Skin epidermis (tissue), 12 donors: ENCODE measurements at regions not wholly inside any gene's neighbourhood (a gene's known extent, or its start where the extent isn't known, plus 50 kb on each side); places are given as distances from the start of the nearest gene placed in this dataset.
A peak's percentile ranks its signal among the peaks of the same experiment; 100 is the strongest.

ENCODE experiments used
- H3K27ac ChIP-seq, 21 experiments: fragments of 200-600 bp; sonication (generic) in 11 of 21; one replicate each; pipeline ENCODE4 v1.5.0; 2020; ENCODE audit warnings: mild to moderate bottlenecking in 3 of 21, inconsistent platforms in 2 of 21, moderate library complexity in 2 of 21
- H3K4me3 ChIP-seq, 7 experiments: fragments of 200-600 bp; sonication (generic) in 2 of 7; one replicate each; pipeline ENCODE4 v1.5.0; 2020; ENCODE audit warnings: inconsistent platforms in 2 of 7, mild to moderate bottlenecking in 2 of 7, moderate library complexity in 1 of 7

GRCh38 chr2:64766841-64767669 is 113.3 kb upstream of the SERTAD2 start:
- Histone ChIP-seq H3K4me3 (peak overlapping the region; percentile 46 to 76 (median 52)), H3K27ac (peak overlapping the region in 20 of 21 experiments; percentile 91 to 100 (median 94))

GRCh38 chr2:64767670-64768468 is 114.2 kb upstream of the SERTAD2 start:
- H3K4me3 ChIP-seq = peak overlapping the region; percentile 46 to 76 (median 52)
- peak overlapping the region; percentile 60 to 100 (median 94) for H3K27ac ChIP-seq

DNA sequence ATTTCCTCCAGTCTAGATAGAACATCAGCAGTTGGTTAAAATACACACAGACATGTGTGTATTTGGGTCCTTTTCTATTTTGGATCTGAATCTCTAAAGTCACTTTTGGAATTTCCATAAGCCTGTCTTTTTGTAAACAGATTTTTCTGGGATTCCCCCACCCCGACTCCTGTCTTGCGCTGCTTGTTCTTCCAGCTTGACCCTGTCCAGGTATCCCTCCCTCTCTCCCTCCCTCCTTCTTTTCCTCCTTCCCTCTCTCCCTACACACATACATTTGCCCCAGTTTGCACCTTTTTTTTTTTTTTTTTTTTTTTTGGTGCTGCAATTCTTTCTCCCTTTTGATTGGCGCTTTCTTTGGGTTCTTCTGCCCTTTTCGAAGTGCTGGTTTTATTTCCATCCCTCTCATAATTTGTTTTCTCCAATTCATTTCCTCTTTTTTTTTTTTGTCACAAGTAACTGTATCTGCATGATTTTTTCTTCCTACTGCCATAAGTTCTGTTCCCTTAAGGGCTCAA is 114.8 kb upstream of the SERTAD2 start:
- peak overlapping the region; percentile 60 to 100 (median 94) for H3K27ac ChIP-seq
- peak overlapping the region; percentile 46 to 76 (median 52) for H3K4me3 ChIP-seq

DNA sequence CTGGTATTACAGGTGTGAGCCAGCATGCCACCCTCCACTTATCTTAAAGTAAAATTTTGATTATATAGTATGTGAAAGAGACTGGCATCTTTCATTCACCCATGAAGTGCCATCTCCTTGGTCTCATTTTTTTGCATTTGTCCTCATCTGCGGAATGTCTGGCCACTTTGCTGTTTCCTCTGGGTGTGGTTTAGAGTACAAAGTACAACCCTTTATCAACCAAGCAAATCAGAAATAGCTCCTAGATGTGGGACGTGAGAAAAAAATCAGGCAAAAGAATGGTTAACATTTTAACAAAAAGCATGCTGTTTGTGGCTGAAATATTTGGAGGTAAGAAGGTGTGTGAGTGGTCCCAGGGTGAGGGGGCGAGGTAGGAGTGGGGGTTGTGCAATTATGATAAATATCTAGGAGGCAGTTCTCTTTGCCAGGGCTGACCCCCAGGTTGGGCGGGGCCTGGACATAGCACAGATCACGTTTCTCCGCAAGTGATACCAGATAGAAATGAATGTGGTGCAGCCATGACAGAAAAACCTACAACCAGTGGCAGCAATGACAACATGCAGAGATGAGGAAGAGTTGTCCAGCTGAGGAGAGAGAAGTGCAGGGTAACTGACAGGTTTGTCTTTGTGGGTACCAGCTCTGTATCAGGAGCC is 115.8 kb upstream of the SERTAD2 start:
- Histone ChIP-seq H3K4me3 (no peak overlapping the region), H3K27ac (peak overlapping the region in 3 of 21 experiments; percentile 16 to 47 (median 32))

- no peak overlapping the region for H3K4me3 ChIP-seq
- peak overlapping the region in 8 of 21 experiments; percentile 3 to 32 (median 14) for H3K27ac ChIP-seq
These were observed 116.5 kb upstream of the SERTAD2 start for GRCh38 chr2:64770137-64770780.

- no peak overlapping the region for H3K4me3 ChIP-seq
These were observed 117.1 kb upstream of the SERTAD2 start for GRCh38 chr2:64770781-64771334.

DNA sequence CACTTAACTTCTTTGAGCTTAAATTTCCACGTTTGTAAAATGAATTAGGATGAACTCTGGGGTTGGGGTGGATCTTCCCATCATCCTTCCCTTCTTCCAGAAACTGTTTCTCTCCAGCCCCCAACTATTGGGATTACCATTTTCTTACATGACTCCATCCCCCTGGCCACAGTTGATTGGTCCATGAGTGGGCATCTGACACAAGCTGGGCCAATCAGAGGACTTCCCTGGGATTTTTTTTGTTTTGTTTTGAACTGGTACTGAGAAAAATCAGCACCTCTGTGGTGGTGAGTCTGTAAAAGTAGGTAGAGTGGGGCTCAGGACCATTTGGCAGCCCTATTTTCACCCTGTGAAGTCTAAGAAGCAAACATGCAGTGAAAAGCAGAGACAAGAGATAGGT is 118.0 kb upstream of the SERTAD2 start:
- no peak overlapping the region for H3K4me3 ChIP-seq
- no peak overlapping the region for H3K27ac ChIP-seq

More at GRCh38 chr2:64770781-64771334, 117.1 kb upstream of the SERTAD2 start:
- peak overlapping the region in 8 of 21 experiments; percentile 3 to 17 (median 13) for H3K27ac ChIP-seq

DNA sequence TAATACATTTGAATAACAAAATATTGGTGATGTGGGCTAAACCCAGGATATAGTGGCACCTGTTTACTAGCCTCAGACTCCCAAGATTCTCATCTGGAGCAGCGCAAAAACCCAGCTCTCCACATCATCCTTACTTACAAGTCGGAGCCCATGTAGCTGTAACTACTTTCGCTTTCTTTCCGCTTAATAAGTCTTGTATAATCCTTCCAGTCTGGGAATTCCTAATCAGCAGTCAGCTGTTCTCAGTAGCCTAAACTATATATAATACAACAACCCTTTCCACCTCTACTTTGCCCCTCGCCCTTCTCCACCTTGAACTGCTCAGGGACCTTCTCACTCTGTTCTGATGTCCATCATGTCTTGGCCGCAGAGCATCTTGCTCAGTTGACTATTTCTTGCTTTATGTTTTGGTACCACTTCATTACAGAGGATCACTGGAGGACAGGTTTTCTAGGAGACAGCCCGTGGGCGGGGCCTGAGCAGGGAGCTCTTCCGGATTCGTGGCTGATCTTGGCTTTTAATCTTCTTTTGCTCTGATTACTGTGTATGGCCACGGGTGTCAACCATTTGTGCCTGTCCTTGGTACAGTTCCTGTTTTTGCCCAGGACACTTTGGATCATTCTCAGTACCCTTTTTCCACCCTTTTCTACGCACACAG is 119.9 kb upstream of the SERTAD2 start:
- H3K4me3 ChIP-seq = no peak overlapping the region
- no peak overlapping the region for H3K27ac ChIP-seq

DNA sequence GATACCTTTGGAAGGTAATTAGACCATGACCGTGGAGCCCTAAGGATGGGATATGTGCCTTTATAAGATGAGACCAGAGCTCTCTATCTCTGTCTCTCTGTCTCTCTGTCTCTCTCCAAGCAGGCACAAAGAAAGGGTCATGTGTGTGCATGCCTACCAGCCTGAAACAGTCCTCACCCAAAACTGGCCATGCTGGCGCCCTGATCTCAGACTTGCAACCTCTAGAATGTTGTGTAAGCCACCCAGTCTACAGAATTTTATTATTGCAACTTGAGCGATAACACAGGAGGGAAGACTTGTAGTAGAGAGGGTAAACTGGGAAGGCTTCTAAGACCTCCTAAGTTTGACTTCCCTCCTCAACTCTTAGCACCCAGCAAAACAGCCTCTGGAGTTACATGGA is 124.1 kb upstream of the SERTAD2 start:
- Histone ChIP-seq H3K4me3 (no peak overlapping the region), H3K27ac (no peak overlapping the region)

- Histone ChIP-seq H3K4me3 (no peak overlapping the region), H3K27ac (no peak overlapping the region)
These were observed 125.5 kb upstream of the SERTAD2 start for GRCh38 chr2:64779117-64779690.

DNA sequence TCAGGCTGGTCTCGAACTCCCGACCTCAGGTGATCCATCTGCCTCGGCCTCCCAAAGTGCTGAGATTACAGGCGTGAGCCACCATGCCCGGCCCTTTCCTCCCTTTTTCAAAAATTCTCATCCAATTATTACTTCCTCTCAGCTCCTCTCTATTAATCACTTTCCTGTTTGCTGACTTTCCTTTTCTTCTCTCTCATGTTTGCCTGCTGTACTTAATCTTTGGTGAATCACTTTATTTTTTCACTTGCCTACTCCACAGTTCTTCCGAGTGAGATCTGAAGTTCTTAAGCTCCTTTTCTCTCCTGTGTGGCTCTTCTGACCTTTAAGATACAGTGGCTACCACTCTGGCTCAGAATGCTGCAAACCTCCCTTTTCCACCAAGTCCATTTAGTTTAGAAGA is 126.3 kb upstream of the SERTAD2 start:
- Histone ChIP-seq H3K4me3 (no peak overlapping the region), H3K27ac (no peak overlapping the region)

DNA sequence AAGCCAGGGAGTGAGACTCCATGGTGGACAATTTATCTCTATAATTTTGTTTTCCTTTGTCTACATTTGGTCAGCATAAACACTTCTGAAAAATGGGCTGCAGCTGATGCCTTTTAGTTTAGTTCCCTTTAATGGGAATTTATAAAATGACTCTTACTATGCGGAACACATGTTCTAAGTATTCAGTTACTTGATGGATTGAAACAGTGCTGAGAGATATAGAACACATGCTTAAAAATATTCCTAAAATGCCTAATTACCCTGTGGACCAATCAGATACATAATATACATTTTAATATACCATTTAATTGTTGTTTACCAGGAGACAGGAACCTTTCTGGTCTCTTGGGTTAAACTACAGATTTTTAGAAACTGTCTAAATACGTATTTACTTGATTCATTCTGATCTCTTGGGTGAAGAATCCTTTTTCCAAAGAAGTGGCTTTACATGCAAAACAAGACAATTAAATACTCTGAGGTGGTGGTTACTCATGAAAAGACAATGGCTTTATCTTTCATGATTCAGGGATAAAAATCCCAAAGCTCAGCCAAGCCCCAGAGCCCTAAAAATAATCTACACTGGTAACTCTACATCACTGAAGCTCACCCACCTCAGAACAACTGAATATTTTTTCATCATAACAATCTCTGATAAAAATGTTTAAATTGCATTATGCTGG is 128.1 kb upstream of the SERTAD2 start:
- H3K27ac ChIP-seq = no peak overlapping the region
- H3K4me3 ChIP-seq = no peak overlapping the region

DNA sequence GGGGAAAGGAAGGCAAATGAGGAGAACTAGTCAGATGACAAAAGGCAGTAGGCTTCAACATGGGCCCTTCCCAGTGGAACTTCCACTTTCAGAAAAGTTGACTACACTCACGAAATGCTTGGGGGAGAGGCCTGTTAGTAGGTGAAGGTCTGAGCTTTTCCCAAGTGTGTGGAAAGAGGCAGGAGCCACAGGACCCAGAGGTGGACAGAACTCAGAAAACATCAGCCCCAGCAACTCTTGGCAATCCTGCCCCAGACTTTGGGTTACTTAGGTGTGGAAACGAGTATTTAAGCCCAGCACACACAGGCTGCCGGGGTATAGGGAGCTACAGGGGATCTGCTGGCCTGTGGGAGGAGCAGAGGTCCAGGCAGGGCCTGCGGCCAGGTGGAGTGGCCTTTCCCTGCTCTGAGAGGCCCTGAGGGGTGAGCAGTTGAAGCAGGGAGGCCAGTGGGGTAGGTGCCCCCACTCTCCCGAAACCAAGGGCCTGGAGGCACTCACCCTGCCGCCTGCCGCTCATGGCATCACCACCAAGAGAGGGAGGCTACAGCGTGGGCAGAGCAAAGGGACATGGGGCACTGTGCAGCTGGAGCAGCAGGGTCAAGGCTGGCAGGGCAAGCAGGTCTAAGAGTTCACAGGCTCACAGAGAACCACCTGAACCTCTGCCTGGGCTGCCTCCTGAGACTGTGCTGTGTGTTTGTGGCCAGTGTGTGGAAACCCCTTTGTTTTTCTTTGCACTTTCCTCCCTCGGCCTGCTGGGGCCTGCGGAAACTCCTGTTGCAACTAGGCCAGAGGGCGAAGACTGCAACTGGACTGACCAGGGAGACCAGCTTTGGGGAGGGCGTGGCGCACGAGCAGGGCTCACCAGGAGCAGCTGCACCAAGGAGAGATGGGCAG is 130.7 kb upstream of the SERTAD2 start:
- Histone ChIP-seq H3K27ac (peak overlapping the region in 13 of 21 experiments; percentile 14 to 69 (median 40)), H3K4me3 (no peak overlapping the region)

- Histone ChIP-seq H3K4me3 (no peak overlapping the region), H3K27ac (peak overlapping the region in 3 of 21 experiments; percentile 23 to 70 (median 40))
These were observed 131.5 kb upstream of the SERTAD2 start for GRCh38 chr2:64785245-64785644.

GRCh38 chr2:64786343-64787018 is 132.8 kb upstream of the SERTAD2 start:
- peak overlapping the region in 6 of 21 experiments; percentile 21 to 70 (median 54) for H3K27ac ChIP-seq
- no peak overlapping the region for H3K4me3 ChIP-seq

DNA sequence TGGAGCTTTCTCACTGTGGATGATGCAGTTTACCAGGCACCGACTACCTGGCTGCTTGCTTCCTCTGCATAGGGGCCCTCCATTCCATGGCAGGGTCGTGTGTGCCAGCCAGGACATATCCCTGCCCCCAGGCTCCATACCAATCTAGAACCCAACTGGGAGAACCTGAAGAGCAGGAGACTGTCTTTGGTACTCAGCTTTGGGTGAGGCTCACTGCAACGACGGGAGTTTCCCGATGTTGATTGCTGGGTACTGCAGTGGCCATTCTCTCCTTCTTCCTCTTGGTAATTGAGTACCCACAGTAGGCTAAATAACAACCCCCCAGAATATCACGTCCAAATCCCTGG is 133.3 kb upstream of the SERTAD2 start:
- Histone ChIP-seq H3K27ac (peak overlapping the region in 6 of 21 experiments; percentile 21 to 70 (median 56)), H3K4me3 (no peak overlapping the region)
